Loucy (cell line): ENCODE measurements at regions not wholly inside any gene's neighbourhood (a gene's known extent, or its start where the extent isn't known, plus 50 kb on each side); places are given as distances from the start of the nearest gene placed in this dataset.

ENCODE experiments used
- H2AFZ ChIP-seq: fragments of 200-600 bp; sonication (generic); 2 replicates; pipeline ENCODE4 v1.6.0; 2016; ENCODE audit warnings: antibody characterized with exemption, mild to moderate bottlenecking, low read length, moderate library complexity
- H3F3A ChIP-seq: fragments of 200-600 bp; 2 replicates; pipeline ENCODE4 v1.6.0; 2016; ENCODE audit warnings: antibody characterized with exemption, low read depth, mild to moderate bottlenecking
- H3K27me3 ChIP-seq: fragments of 200-600 bp; sonication (generic); 2 replicates; pipeline ENCODE4 v1.6.1; 2014; ENCODE audit warnings: low read length, mild to moderate bottlenecking; ENCODE audit not compliant: insufficient read depth, poor library complexity, severe bottlenecking
- H3K36me3 ChIP-seq: fragments of 200-600 bp; sonication (generic); 2 replicates; pipeline ENCODE4 v1.6.1; 2016; ENCODE audit warnings: low read length; ENCODE audit not compliant: insufficient read depth
- H3K4me1 ChIP-seq: fragments of 200-600 bp; sonication (generic); 2 replicates; pipeline ENCODE4 v1.5.1; 2014; ENCODE audit warnings: low read length, mild to moderate bottlenecking; ENCODE audit not compliant: insufficient read depth, poor library complexity, severe bottlenecking
- H3K4me2 ChIP-seq: fragments of 200-600 bp; sonication (generic); 2 replicates; pipeline ENCODE4 v1.6.0; 2014; ENCODE audit warnings: antibody characterized with exemption, low read length, low read depth, mild to moderate bottlenecking; ENCODE audit not compliant: poor library complexity, severe bottlenecking
- H3K4me3 ChIP-seq: fragments of 200-600 bp; sonication (generic); 2 replicates; pipeline ENCODE4 v1.5.1; 2014; ENCODE audit warnings: low read length, mild to moderate bottlenecking, mixed read lengths; ENCODE audit not compliant: poor library complexity, severe bottlenecking
- H3K79me2 ChIP-seq: fragments of 200-600 bp; sonication (generic); 2 replicates; pipeline ENCODE4 v1.6.1; 2014; ENCODE audit warnings: low read length; ENCODE audit not compliant: insufficient read depth
- H3K9ac ChIP-seq: fragments of 200-600 bp; sonication (generic); 2 replicates; pipeline ENCODE4 v1.6.0; 2014; ENCODE audit warnings: mild to moderate bottlenecking, low read depth, low read length, moderate library complexity; ENCODE audit not compliant: poor library complexity, severe bottlenecking
- H3K9me2 ChIP-seq: fragments of 200-600 bp; sonication (generic); replicated peaks from 2 replicates; pipeline ENCODE4 v1.6.1; 2016; ENCODE audit warnings: low read depth, low read length, mixed read lengths
- H3K9me3 ChIP-seq: fragments of 200-600 bp; sonication (generic); 2 replicates; pipeline ENCODE4 v1.6.1; 2014; ENCODE audit warnings: mild to moderate bottlenecking, antibody characterized with exemption, low read length, low read depth; ENCODE audit not compliant: insufficient read depth
- H4K20me1 ChIP-seq: fragments of 200-600 bp; sonication (generic); 2 replicates; pipeline ENCODE4 v1.6.0; 2014; ENCODE audit warnings: antibody characterized with exemption, low read length, mild to moderate bottlenecking; ENCODE audit not compliant: insufficient read depth, poor library complexity, severe bottlenecking
- EZH2phosphoT487 ChIP-seq: fragments of 200-600 bp; IDR thresholded peaks from 2 replicates; pipeline ENCODE4 v1.6.1; 2018; ENCODE audit warnings: antibody characterized with exemption, mild to moderate bottlenecking, moderate library complexity, borderline replicate concordance
- TF ChIP-seq, protein P1 (sequence below): fragments of 200-600 bp; sonication (generic); conservative IDR thresholded peaks from 2 replicates; pipeline ENCODE4 v1.5.1; 2014; ENCODE audit warnings: mild to moderate bottlenecking, antibody characterized with exemption, low read length

DNA sequence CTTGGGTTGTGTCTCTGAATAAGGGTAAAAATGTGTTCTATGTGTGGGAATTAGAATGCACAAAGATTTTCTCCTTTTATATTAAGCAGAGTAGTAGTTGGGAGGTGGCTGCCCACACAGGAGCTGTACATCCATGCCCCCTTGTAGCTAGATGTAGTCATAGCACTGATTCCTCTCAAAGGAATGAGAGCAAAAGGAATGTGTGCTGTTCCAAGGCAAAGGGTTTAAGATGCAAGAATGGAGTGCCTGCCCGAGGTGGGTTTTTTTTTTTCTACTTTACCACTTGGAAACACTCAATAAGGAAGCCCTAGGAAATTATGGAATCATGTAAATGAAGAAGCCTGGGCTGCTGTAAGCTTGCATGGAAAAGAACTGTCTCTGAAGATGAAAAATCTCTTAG, 2183.2 kb upstream of the AGA start:
- H3F3A ChIP-seq = no peaks in the 10 kb centered on the region
- no peaks in the 10 kb centered on the region for H3K79me2 ChIP-seq
- H4K20me1 ChIP-seq = no peaks in the 10 kb centered on the region
- H3K4me2 ChIP-seq = no peak overlapping the region
- H3K9me2 ChIP-seq = no peaks in the 10 kb centered on the region
- TF ChIP-seq, protein P1, sequence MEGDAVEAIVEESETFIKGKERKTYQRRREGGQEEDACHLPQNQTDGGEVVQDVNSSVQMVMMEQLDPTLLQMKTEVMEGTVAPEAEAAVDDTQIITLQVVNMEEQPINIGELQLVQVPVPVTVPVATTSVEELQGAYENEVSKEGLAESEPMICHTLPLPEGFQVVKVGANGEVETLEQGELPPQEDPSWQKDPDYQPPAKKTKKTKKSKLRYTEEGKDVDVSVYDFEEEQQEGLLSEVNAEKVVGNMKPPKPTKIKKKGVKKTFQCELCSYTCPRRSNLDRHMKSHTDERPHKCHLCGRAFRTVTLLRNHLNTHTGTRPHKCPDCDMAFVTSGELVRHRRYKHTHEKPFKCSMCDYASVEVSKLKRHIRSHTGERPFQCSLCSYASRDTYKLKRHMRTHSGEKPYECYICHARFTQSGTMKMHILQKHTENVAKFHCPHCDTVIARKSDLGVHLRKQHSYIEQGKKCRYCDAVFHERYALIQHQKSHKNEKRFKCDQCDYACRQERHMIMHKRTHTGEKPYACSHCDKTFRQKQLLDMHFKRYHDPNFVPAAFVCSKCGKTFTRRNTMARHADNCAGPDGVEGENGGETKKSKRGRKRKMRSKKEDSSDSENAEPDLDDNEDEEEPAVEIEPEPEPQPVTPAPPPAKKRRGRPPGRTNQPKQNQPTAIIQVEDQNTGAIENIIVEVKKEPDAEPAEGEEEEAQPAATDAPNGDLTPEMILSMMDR = no peak
- no peak for TF ChIP-seq EZH2phosphoT487
- H3K27me3 ChIP-seq = no peaks in the 10 kb centered on the region
- no peaks in the 10 kb centered on the region for H3K4me1 ChIP-seq
- H2AFZ ChIP-seq = no peak overlapping the region
- H3K9me3 ChIP-seq = no peaks in the 10 kb centered on the region
- no peaks in the 10 kb centered on the region for H3K36me3 ChIP-seq
- no peak overlapping the region for H3K4me3 ChIP-seq
- no peak overlapping the region for H3K9ac ChIP-seq

GRCh38 chr4:179626687-179627086, 2184.4 kb upstream of the AGA start:
- H4K20me1 ChIP-seq = no peaks in the 10 kb centered on the region
- no peaks in the 10 kb centered on the region for H3K9me2 ChIP-seq

DNA sequence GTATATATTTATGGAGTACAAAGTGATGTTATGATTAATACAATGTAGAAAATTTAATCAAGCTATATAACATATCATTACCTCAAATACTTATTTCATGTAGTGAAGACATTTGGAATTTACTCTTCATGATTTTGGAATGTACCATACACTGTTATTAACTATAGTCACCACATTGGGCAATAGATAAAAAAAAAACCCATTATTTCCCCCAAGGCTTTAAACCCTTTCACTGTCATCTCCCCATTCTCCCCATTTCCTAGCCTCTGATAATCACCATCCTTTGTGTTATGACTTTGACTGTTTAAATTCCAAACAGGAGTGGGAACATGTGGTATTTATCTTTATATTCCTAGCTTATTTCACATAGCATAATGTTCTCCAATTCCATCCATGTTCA, 2189.1 kb upstream of the AGA start:
- Histone ChIP-seq H2AFZ (no peak overlapping the region), H3K36me3 (no peaks in the 10 kb centered on the region), H3K4me1 (no peaks in the 10 kb centered on the region), H4K20me1 (no peaks in the 10 kb centered on the region), H3K27me3 (no peaks in the 10 kb centered on the region), H3K9me2 (no peaks in the 10 kb centered on the region), H3K4me3 (no peak overlapping the region), H3F3A (no peaks in the 10 kb centered on the region), H3K4me2 (no peak overlapping the region), H3K9ac (no peak overlapping the region), H3K79me2 (no peaks in the 10 kb centered on the region), H3K9me3 (no peaks in the 10 kb centered on the region)
- TF ChIP-seq, protein P1 = no peak
- no peak for TF ChIP-seq EZH2phosphoT487

More at GRCh38 chr4:179626687-179627086, 2184.4 kb upstream of the AGA start:
- Histone ChIP-seq H3K79me2 (no peaks in the 10 kb centered on the region), H3K9me3 (no peaks in the 10 kb centered on the region), H3K27me3 (no peaks in the 10 kb centered on the region), H3K9ac (no peak overlapping the region), H3K4me3 (no peak overlapping the region), H3K4me2 (no peak overlapping the region), H3F3A (no peaks in the 10 kb centered on the region), H2AFZ (no peak overlapping the region), H3K4me1 (no peaks in the 10 kb centered on the region), H3K36me3 (no peaks in the 10 kb centered on the region)
- TF ChIP-seq, protein P1 = no peak
- no peak for TF ChIP-seq EZH2phosphoT487
